ENCODE measurements at regions not wholly inside any gene's neighbourhood (a gene's known extent, or its start where the extent isn't known, plus 50 kb on each side); places are given as distances from the start of the nearest gene placed in this dataset.

GRCh38 chr14:65225299-65226159 lies 123.2 kb upstream of the MAX start:
- DNase-seq = no peak

GRCh38 chr14:65226824-65227604 lies 124.7 kb upstream of the MAX start:
- no peak for DNase-seq

- no peak for DNase-seq
Measured at GRCh38 chr14:65228436-65228835, 126.1 kb upstream of the MAX start.

- DNase-seq = no peak
Measured at GRCh38 chr14:65228956-65229747, 126.8 kb upstream of the MAX start.

GRCh38 chr14:65229748-65230728 lies 127.7 kb upstream of the MAX start:
- peak; percentile 61 for DNase-seq

- no peak for DNase-seq
Measured at GRCh38 chr14:65231286-65231980, 129.1 kb upstream of the MAX start.

GRCh38 chr14:65234752-65235361 lies 132.5 kb upstream of the MAX start:
- no peak for DNase-seq

GRCh38 chr14:65237023-65237814 lies 134.9 kb upstream of the MAX start:
- DNase-seq = no peak

- DNase-seq = no peak
Measured at GRCh38 chr14:65237941-65238340, 135.6 kb upstream of the MAX start.

- no peak for DNase-seq
Measured at GRCh38 chr14:65238456-65238855, 136.1 kb upstream of the MAX start.

GRCh38 chr14:65239143-65239937 lies 137.0 kb upstream of the MAX start:
- DNase-seq = no peak

GRCh38 chr14:65239938-65240296 lies 137.6 kb upstream of the MAX start:
- DNase-seq = no peak

- DNase-seq = no peak
Measured at GRCh38 chr14:65241125-65241752, 138.9 kb upstream of the MAX start.

GRCh38 chr14:65242732-65243134 lies 140.4 kb upstream of the MAX start:
- DNase-seq = no peak

GRCh38 chr14:65243766-65244442 lies 141.6 kb upstream of the MAX start:
- no peak for DNase-seq

GRCh38 chr14:65249471-65250161 lies 147.3 kb upstream of the MAX start:
- DNase-seq = no peak

GRCh38 chr14:65250162-65250495 lies 147.8 kb upstream of the MAX start:
- DNase-seq = no peak

GRCh38 chr14:65251213-65251612 lies 148.9 kb upstream of the MAX start:
- no peak for DNase-seq

Data from NCI-H1417 treated with DMSO at 0.1 percent for 48 hours (cell line).